WERI-Rb-1 (cell line): ENCODE measurements at regions not wholly inside any gene's neighbourhood (a gene's known extent, or its start where the extent isn't known, plus 50 kb on each side); places are given as distances from the start of the nearest gene placed in this dataset.
A peak's percentile ranks its signal among the peaks of the same experiment; 100 is the strongest.

Experiments used
- DNase-seq: peaks from one replicate; pipeline ENCODE4 v3.0.0-alpha.2; 2020
- H3K27ac ChIP-seq: fragments of 250-450 bp; sonication (Bioruptor Pico); 2 replicates; pipeline ENCODE4 v1.5.1; 2020; ENCODE audit warnings: mild to moderate bottlenecking, moderate library complexity
- H3K27me3 ChIP-seq: fragments of 250-450 bp; sonication (Bioruptor Pico); 2 replicates; pipeline ENCODE4 v1.5.1; 2021; ENCODE audit warnings: mild to moderate bottlenecking, low read depth, moderate library complexity; ENCODE audit not compliant: insufficient read depth, severe bottlenecking
- H3K36me3 ChIP-seq: fragments of 250-450 bp; sonication (Bioruptor Pico); 2 replicates; pipeline ENCODE4 v1.5.1; 2020; ENCODE audit warnings: mild to moderate bottlenecking, moderate library complexity
- H3K4me3 ChIP-seq: 2 replicates; pipeline ENCODE4 v1.5.1; 2011; ENCODE audit warnings: low read depth, mild to moderate bottlenecking, control low read depth, low read length
- H3K9me3 ChIP-seq: fragments of 250-450 bp; sonication (Bioruptor Pico); 2 replicates; pipeline ENCODE4 v1.5.1; 2021; ENCODE audit warnings: mild to moderate bottlenecking, moderate library complexity; ENCODE audit not compliant: severe bottlenecking
- CTCF ChIP-seq: IDR thresholded peaks from 2 replicates; pipeline ENCODE4 v1.5.1; 2011; ENCODE audit warnings: low read depth, mild to moderate bottlenecking, control low read depth, inconsistent platforms, low read length

DNA sequence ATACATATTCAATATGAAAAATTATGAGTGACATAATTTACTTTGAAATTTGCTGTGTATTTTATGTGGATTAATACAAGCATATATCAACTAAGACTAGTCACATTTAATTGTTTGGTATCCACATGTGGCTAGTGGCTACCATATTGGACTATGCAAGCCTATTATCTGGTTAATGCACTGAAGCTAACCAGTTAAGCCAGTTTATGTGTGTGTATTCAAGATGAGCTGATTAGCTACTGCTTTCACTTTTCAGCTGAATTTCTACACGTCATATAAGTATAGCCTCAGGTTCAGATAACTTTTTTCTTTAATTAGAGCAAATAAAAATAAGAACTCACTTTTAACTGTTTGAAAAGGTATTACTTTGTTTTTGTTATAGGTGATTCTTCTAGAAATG is 903.7 kb downstream of the TFAP2A start:
- peaks cover 4% of the 10 kb centered on the region for H3K9me3 ChIP-seq
- no peak for TF ChIP-seq CTCF
- H3K36me3 ChIP-seq: no peaks in the 10 kb centered on the region
- no peak overlapping the region for H3K4me3 ChIP-seq
- H3K27ac ChIP-seq: no peak overlapping the region
- H3K27me3 ChIP-seq: no peaks in the 10 kb centered on the region
- no peak for DNase-seq

DNA sequence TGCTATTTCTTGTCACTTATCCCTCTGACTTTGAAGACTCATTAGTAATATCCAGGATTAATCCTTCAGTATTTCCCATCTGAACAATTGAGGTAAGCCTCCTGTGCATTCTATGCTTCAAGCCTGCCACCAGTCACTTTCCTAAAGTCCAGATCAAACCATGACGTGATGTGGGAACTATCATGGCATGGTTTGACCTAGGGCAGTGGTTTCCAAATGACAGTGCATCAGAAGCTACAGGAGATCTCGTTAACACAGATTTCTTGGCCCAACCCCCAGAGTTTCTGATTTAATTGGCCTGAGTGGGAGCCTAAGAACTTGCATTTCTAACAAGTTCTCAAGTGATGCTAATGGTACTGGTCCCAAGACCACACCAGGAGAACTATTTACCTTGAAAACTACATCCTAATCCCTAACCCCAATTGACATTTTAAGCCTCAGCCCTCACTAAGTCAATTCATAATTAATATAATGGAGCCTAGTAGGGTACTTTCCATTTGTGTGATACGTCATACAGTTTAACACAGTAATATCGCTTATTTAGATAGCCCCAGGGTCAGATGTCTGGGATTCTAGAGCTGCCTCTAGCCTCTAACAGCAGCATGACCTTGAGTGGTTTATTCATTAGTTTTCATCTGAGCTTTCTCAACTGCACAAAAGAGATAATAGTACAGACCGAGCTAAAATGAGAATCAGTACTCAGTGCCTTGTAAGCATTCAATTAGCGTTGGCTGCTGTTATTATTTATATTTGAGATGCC is 907.6 kb downstream of the TFAP2A start:
- DNase-seq: peak; percentile 49
- H3K4me3 ChIP-seq: no peak overlapping the region
- H3K27me3 ChIP-seq: no peaks in the 10 kb centered on the region
- no peaks in the 10 kb centered on the region for H3K9me3 ChIP-seq
- no peak for TF ChIP-seq CTCF
- no peaks in the 10 kb centered on the region for H3K36me3 ChIP-seq
- no peak overlapping the region for H3K27ac ChIP-seq

- TF ChIP-seq CTCF: no peak
- Histone ChIP-seq H3K36me3 (no peaks in the 10 kb centered on the region), H3K9me3 (no peaks in the 10 kb centered on the region), H3K4me3 (no peak overlapping the region), H3K27ac (no peak overlapping the region), H3K27me3 (no peaks in the 10 kb centered on the region)
- no peak for DNase-seq
These were observed 910.7 kb downstream of the TFAP2A start for GRCh38 chr6:9504191-9504590.

- Histone ChIP-seq H3K27me3 (no peaks in the 10 kb centered on the region), H3K4me3 (no peak overlapping the region), H3K27ac (no peak overlapping the region), H3K36me3 (no peaks in the 10 kb centered on the region), H3K9me3 (no peaks in the 10 kb centered on the region)
- TF ChIP-seq CTCF: no peak
- no peak for DNase-seq
These were observed 911.6 kb downstream of the TFAP2A start for GRCh38 chr6:9503111-9503761.

DNA sequence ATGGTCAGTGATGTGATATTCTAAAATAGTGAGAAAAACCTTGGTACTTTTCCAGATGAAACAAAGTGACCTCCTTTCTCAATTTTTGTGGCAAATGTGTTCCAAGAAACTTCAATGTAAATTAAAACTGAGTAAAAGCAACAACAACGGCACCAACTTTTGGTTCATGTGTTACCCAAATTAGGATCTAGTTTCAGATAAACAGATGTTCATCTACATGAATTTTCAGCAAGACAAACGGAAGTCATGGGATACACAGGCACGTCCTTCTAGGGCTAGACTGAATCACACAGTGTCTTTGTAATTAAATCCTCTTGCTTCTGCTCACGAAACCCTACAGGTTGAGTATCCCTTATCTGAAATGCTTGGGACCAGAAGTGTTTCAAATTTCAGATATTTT is 915.2 kb downstream of the TFAP2A start:
- no peaks in the 10 kb centered on the region for H3K36me3 ChIP-seq
- no peaks in the 10 kb centered on the region for H3K27me3 ChIP-seq
- no peak for DNase-seq
- no peak for TF ChIP-seq CTCF
- H3K27ac ChIP-seq: no peak overlapping the region
- H3K4me3 ChIP-seq: no peak overlapping the region
- H3K9me3 ChIP-seq: peaks cover 2% of the 10 kb centered on the region

- Histone ChIP-seq H3K9me3 (peaks cover 2% of the 10 kb centered on the region), H3K4me3 (no peak overlapping the region), H3K27me3 (no peaks in the 10 kb centered on the region), H3K36me3 (no peaks in the 10 kb centered on the region), H3K27ac (no peak overlapping the region)
- DNase-seq: no peak
- no peak for TF ChIP-seq CTCF
These were observed 918.0 kb downstream of the TFAP2A start for GRCh38 chr6:9496837-9497236.
